IMR-90 (cell line): ENCODE measurements at regions not wholly inside any gene's neighbourhood (a gene's known extent, or its start where the extent isn't known, plus 50 kb on each side); places are given as distances from the start of the nearest gene placed in this dataset.
"Not testable (repeated sequence)": the region's sequence is repeated elsewhere in the genome, so short reads cannot be mapped to it uniquely, and the experiment has no call there.

Experiments
- ATAC-seq: fragments of 200-7000 bp; cut with Tn5 transposase; 2 replicates; pipeline ENCODE4 v1.9.1; 2020; ENCODE audit warnings: low read depth, mild to moderate bottlenecking, moderate library complexity
- BruUV-seq: library from RNA; stranded (reverse); fragments of 400-500 nt; replicated peaks from 2 replicates; lab custom pipeline; 2021; lab: Mats Ljungman, UMichigan
- CTCF ChIA-PET: fragments of 300-600 bp; formaldehyde crosslinking; extraction: SDS; loops from one replicate; lab custom pipeline; 2021; ENCODE audit warnings: antibody characterized with exemption; lab: Yijun Ruan, JAX
- POLR2A ChIA-PET: fragments of 300-600 bp; sonication (Branson Sonifier 250); formaldehyde crosslinking; loops from one replicate; lab custom pipeline; 2022; ENCODE audit warnings: antibody characterized with exemption; ENCODE audit not compliant: unreplicated experiment; lab: Charles Lee
- DNase-seq: peaks from one replicate; pipeline ENCODE4 v3.0.0; 2013
- H2AFZ ChIP-seq: replicated peaks from 2 replicates; pipeline ENCODE3; 2013; ENCODE audit warnings: low read length, mild to moderate bottlenecking; ENCODE audit not compliant: poor library complexity
- H2AK5ac ChIP-seq: 2 replicates; pipeline ENCODE4 v1.6.1; 2013; ENCODE audit warnings: low read depth, low read length, inconsistent platforms
- H2AK9ac ChIP-seq: replicated peaks from 2 replicates; pipeline ENCODE3; 2013; ENCODE audit warnings: mild to moderate bottlenecking, low read depth, low read length, moderate library complexity; ENCODE audit not compliant: poor library complexity
- H2BK120ac ChIP-seq: 2 replicates; pipeline ENCODE4 v1.6.1; 2013; ENCODE audit warnings: low read depth, low read length, inconsistent platforms
- H2BK15ac ChIP-seq: 3 replicates; pipeline ENCODE4 v1.6.1; 2013; ENCODE audit warnings: low read depth, low read length, inconsistent platforms
- H2BK20ac ChIP-seq: 2 replicates; pipeline ENCODE4 v1.6.1; 2013; ENCODE audit warnings: low read depth, mild to moderate bottlenecking, inconsistent platforms, low read length, moderate library complexity
- H2BK5ac ChIP-seq: 2 replicates; pipeline ENCODE4 v1.6.1; 2013; ENCODE audit warnings: mild to moderate bottlenecking, low read depth, low read length, inconsistent platforms; ENCODE audit not compliant: poor library complexity, severe bottlenecking
- H3K14ac ChIP-seq: replicated peaks from 2 replicates; pipeline ENCODE4 v1.6.1; 2013; ENCODE audit warnings: low read depth, low read length, inconsistent platforms
- H3K18ac ChIP-seq: 2 replicates; pipeline ENCODE4 v1.6.1; 2013; ENCODE audit warnings: low read depth, low read length, control low read depth
- H3K23ac ChIP-seq: 2 replicates; pipeline ENCODE4 v1.6.1; 2013; ENCODE audit warnings: low read depth, low read length, inconsistent platforms
- H3K27ac ChIP-seq: 2 replicates; pipeline ENCODE4 v1.5.1; 2013; ENCODE audit warnings: mild to moderate bottlenecking, control low read depth, low read length; ENCODE audit not compliant: insufficient read depth
- H3K27me3 ChIP-seq: 2 replicates; pipeline ENCODE4 v1.6.1; 2013; ENCODE audit warnings: low read length; ENCODE audit not compliant: control insufficient read depth, insufficient read depth
- H3K36me3 ChIP-seq: 2 replicates; pipeline ENCODE4 v1.6.1; 2013; ENCODE audit warnings: low read length, mixed read lengths; ENCODE audit not compliant: control insufficient read depth, insufficient read depth
- H3K4ac ChIP-seq: 2 replicates; pipeline ENCODE4 v1.6.1; 2013; ENCODE audit warnings: low read depth, low read length, inconsistent platforms
- H3K4me1 ChIP-seq: 2 replicates; pipeline ENCODE4 v1.6.1; 2013; ENCODE audit warnings: low read length, mixed read lengths; ENCODE audit not compliant: control insufficient read depth, insufficient read depth
- H3K4me2 ChIP-seq: 2 replicates; pipeline ENCODE4 v1.6.1; 2013; ENCODE audit warnings: low read depth, mild to moderate bottlenecking, control low read depth, low read length, moderate library complexity
- H3K4me3 ChIP-seq: 2 replicates; pipeline ENCODE4 v1.5.1; 2013; ENCODE audit warnings: low read depth, mild to moderate bottlenecking, control low read depth, low read length, moderate library complexity; ENCODE audit not compliant: insufficient read depth
- H3K56ac ChIP-seq: 2 replicates; pipeline ENCODE4 v1.6.1; 2013; ENCODE audit warnings: low read length, inconsistent platforms; ENCODE audit not compliant: insufficient read depth; ENCODE audit errors: extremely low read depth
- H3K79me1 ChIP-seq, 2 experiments: 2 replicates each; pipeline ENCODE4 v1.6.1; 2013; ENCODE audit warnings: low read length in 2 of 2, inconsistent platforms in 1 of 2, low read depth in 1 of 2
- H3K9ac ChIP-seq: 2 replicates; pipeline ENCODE4 v1.6.1; 2013; ENCODE audit warnings: low read depth, low read length, control low read depth
- H3K9me1 ChIP-seq: 2 replicates; pipeline ENCODE4 v1.6.1; 2013; ENCODE audit warnings: low read length, inconsistent platforms; ENCODE audit not compliant: insufficient read depth
- H3K9me3 ChIP-seq: 2 replicates; pipeline ENCODE4 v1.6.1; 2013; ENCODE audit warnings: low read length; ENCODE audit not compliant: control insufficient read depth, insufficient read depth
- H4K20me1 ChIP-seq: 2 replicates; pipeline ENCODE4 v1.6.1; 2013; ENCODE audit warnings: low read length, inconsistent platforms; ENCODE audit not compliant: insufficient read depth
- H4K5ac ChIP-seq: 2 replicates; pipeline ENCODE4 v1.6.1; 2013; ENCODE audit warnings: mild to moderate bottlenecking, low read depth, low read length, control low read depth
- H4K8ac ChIP-seq, 2 experiments: 2 replicates each; pipeline ENCODE4 v1.6.1; 2013; ENCODE audit warnings: low read depth in 2 of 2, low read length in 2 of 2, control low read depth in 1 of 2, inconsistent platforms in 1 of 2
- H4K91ac ChIP-seq: 2 replicates; pipeline ENCODE4 v1.6.1; 2013; ENCODE audit warnings: low read depth, low read length, inconsistent platforms; ENCODE audit not compliant: insufficient read depth
- WGBS, 2 experiments: methylation state at CpG; one replicate each; pipeline versions ENCODE4 v1.1.5 to v1.1.7; 2013; ENCODE audit warnings: missing lambda C conversion rate in 2 of 2; ENCODE audit not compliant: insufficient read length in 1 of 2; ENCODE audit errors: extremely low coverage in 2 of 2; 5-methylcytosine and 5-hydroxymethylcytosine counted together
- dilution Hi-C: fragments of 300-500 bp; cut with HindIII; formaldehyde crosslinking; loops from one replicate; pipeline ENCODE4 v1.14.3; 2018; ENCODE audit warnings: low sequenced_read_pairs; ENCODE audit not compliant: unreplicated experiment
- in situ Hi-C: fragments of 300-500 bp; cut with MboI; formaldehyde crosslinking; loops from 3 replicates; pipeline ENCODE4 v1.14.3; 2019; ENCODE audit warnings: low sequenced_read_pairs, inconsistent platforms, mixed read lengths
- intact Hi-C: fragments of 100-400 bp; cut with micrococcal nuclease; formaldehyde crosslinking; loops from 2 replicates; pipeline ENCODE4 v1.10.0; 2022

DNA sequence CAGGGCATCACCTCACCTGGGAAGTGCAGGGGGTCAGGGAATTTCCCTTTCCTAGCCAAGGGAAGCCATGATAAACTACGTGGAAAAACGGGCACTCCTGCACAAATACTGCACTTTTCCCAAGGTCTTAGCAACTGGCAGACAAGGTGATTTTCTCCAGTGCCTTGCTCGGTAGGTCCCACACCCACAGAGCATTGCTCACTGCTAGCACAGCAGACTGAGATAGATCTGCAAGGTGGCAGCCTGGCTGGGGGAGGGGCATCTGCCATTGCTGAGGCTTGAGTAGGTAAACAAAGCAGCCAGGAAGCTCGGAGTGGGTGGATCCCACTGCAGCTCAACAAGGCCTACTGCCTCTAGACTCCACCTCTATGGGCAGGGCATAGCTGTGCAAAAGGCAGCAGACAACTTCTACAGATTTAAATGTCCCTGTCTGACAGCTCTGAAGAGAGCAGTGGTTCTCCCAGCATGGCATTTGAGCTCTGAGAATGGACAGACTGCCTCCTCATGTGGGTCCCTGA, 111.5 kb upstream of the FIBIN start:
- H3K9ac ChIP-seq, H3K4ac ChIP-seq, CTCF ChIA-PET, H3K23ac ChIP-seq, H3K36me3 ChIP-seq, in situ Hi-C loops, dilution Hi-C loops, H3K14ac ChIP-seq, H3K4me1 ChIP-seq, H2BK5ac ChIP-seq, BruUV-seq, H2AK5ac ChIP-seq, H3K27ac ChIP-seq, H2AK9ac ChIP-seq, H2BK20ac ChIP-seq, H3K56ac ChIP-seq, H3K9me1 ChIP-seq, ATAC-seq, H4K20me1 ChIP-seq, H3K27me3 ChIP-seq, H3K79me1 ChIP-seq, H2AFZ ChIP-seq, H2BK120ac ChIP-seq, intact Hi-C loops, H3K4me3 ChIP-seq, H3K18ac ChIP-seq, H4K5ac ChIP-seq, H4K8ac ChIP-seq, H2BK15ac ChIP-seq, H3K9me3 ChIP-seq, H4K91ac ChIP-seq, POLR2A ChIA-PET, H3K4me2 ChIP-seq, DNase-seq: not testable (repeated sequence)
- no CpG with 5 or more reads among the region's 4 CpGs for WGBS, 2 experiments
